A673 (cell line): ENCODE measurements at regions not wholly inside any gene's neighbourhood (a gene's known extent, or its start where the extent isn't known, plus 50 kb on each side); places are given as distances from the start of the nearest gene placed in this dataset.
A peak's percentile ranks its signal among the peaks of the same experiment; 100 is the strongest.

Experiments used
- BruUV-seq: library from RNA; stranded (reverse); fragments of 400-500 nt; replicated peaks from 2 replicates; lab custom pipeline; 2021; lab: Mats Ljungman, UMichigan
- CTCF ChIA-PET: fragments of 300-600 bp; sonication (Branson Sonifier 250); formaldehyde crosslinking; loops from one replicate; lab custom pipeline; 2022; ENCODE audit warnings: antibody characterized with exemption; lab: Charles Lee
- POLR2A ChIA-PET: fragments of 300-600 bp; sonication (Branson Sonifier 250); formaldehyde crosslinking; loops from one replicate; lab custom pipeline; 2022; ENCODE audit warnings: antibody characterized with exemption; ENCODE audit not compliant: low non-redundant PET; lab: Charles Lee
- DNase-seq: peaks from one replicate; pipeline ENCODE4 v3.0.0-alpha.2; 2015; ENCODE audit warnings: low spot score
- H3K27ac ChIP-seq: fragments of 200-600 bp; sonication (generic); 2 replicates; pipeline ENCODE4 v1.5.1; 2016; ENCODE audit warnings: mixed run types, low read depth, mild to moderate bottlenecking, mixed read lengths, antibody characterized with exemption, low read length; ENCODE audit not compliant: poor library complexity, severe bottlenecking
- H3K27me3 ChIP-seq: fragments of 200-600 bp; sonication (generic); replicated peaks from 2 replicates; pipeline ENCODE4 v1.6.1; 2017; ENCODE audit warnings: mixed run types, low read depth, mild to moderate bottlenecking, mixed read lengths, antibody characterized with exemption, low read length; ENCODE audit not compliant: insufficient read depth, poor library complexity
- H3K36me3 ChIP-seq: fragments of 200-600 bp; sonication (generic); 2 replicates; pipeline ENCODE4 v1.6.1; 2016; ENCODE audit warnings: mixed run types, mild to moderate bottlenecking, mixed read lengths, antibody characterized with exemption, low read length; ENCODE audit not compliant: insufficient read depth, poor library complexity, severe bottlenecking
- H3K4me1 ChIP-seq: fragments of 200-600 bp; sonication (generic); 2 replicates; pipeline ENCODE4 v1.6.1; 2017; ENCODE audit warnings: mixed run types, mild to moderate bottlenecking, mixed read lengths, antibody characterized with exemption, low read length; ENCODE audit not compliant: insufficient read depth, poor library complexity, severe bottlenecking
- H3K4me3 ChIP-seq: fragments of 200-600 bp; sonication (generic); 2 replicates; pipeline ENCODE4 v1.5.1; 2016; ENCODE audit warnings: low read depth, mixed run types, mild to moderate bottlenecking, mixed read lengths, low read length; ENCODE audit not compliant: poor library complexity, severe bottlenecking
- H3K9me3 ChIP-seq: fragments of 200-600 bp; sonication (generic); 2 replicates; pipeline ENCODE4 v1.6.1; 2016; ENCODE audit warnings: mixed run types, low read depth, mild to moderate bottlenecking, mixed read lengths, antibody characterized with exemption, low read length; ENCODE audit not compliant: poor library complexity, severe bottlenecking
- EZH2 ChIP-seq: fragments of 200-600 bp; sonication (generic); IDR thresholded peaks from 2 replicates; pipeline ENCODE4 v1.6.1; 2017; ENCODE audit warnings: borderline replicate concordance, low read depth, mild to moderate bottlenecking, mixed read lengths, antibody characterized with exemption, low read length; ENCODE audit not compliant: poor library complexity, severe bottlenecking
- intact Hi-C: fragments of 100-400 bp; cut with micrococcal nuclease; formaldehyde crosslinking; loops from one replicate; pipeline ENCODE4 v1.10.0; 2022; ENCODE audit not compliant: unreplicated experiment
- TF ChIP-seq, protein P1 (sequence below): fragments of 300-800, 200-600 bp; sonication (generic); conservative IDR thresholded peaks from 2 replicates; pipeline ENCODE4 v1.5.1; 2017; ENCODE audit warnings: low read depth, mild to moderate bottlenecking, antibody characterized with exemption, low read length, moderate library complexity, mixed read lengths

DNA sequence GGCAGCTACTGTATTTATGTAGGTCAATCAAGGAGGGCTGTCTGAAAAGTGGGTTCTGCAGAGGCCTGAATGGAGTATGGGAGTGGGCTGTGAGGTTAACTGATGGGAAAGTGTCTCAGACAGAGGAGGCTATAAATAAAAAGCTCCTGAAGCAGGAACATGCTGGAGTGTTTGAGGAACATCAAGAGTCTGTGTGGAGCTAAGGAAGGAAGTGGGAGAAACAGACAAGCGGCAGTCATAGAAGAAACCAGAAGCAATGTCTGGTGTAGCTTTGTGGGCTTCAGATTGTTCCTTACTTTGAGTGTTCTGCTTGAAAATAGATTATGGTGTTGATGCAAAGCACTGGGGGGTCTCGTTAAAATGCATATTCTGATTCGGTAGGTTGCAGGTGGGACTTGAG is 101.5 kb upstream of the OGFRL1 start:
- ChIA-PET CTCF (no interaction called here), POLR2A (no interaction called here)
- TF ChIP-seq EZH2: no peak
- no peaks in the 10 kb centered on the region for H3K9me3 ChIP-seq
- intact Hi-C loops: no loop called here
- DNase-seq: no peak
- H3K27ac ChIP-seq: no peak overlapping the region
- H3K4me1 ChIP-seq: no peaks in the 10 kb centered on the region
- no TSS peak for BruUV-seq
- no peaks in the 10 kb centered on the region for H3K36me3 ChIP-seq
- H3K4me3 ChIP-seq: no peak overlapping the region
- H3K27me3 ChIP-seq: no peaks in the 10 kb centered on the region

DNA sequence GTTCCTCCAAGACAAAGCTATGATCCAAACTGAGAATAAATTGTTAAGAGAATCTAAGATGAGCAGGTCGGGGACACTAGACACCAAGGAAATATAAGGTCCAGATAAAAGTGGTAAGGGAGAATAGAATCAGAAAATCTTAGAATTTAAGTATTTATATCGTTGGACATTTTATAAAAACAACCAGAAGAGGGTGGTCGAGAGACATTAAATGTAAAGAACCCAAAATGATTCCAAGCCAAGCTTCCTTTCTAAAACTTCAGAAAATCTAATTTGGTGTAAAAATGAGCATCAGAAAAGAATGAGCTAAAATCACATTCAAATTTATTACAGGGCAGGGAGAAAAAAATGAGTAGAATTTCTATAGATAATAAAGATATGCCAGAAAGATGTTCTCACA is 97.8 kb upstream of the OGFRL1 start:
- ChIA-PET POLR2A (no interaction called here), CTCF (interaction anchor here (0.6 kb wide), 1 partner anchor 970 kb away, joined by 3 read pairs; no protein-coding TSS in a partner anchor)
- H3K27me3 ChIP-seq: no peaks in the 10 kb centered on the region
- BruUV-seq: no TSS peak
- no peaks in the 10 kb centered on the region for H3K4me1 ChIP-seq
- TF ChIP-seq, protein P1, sequence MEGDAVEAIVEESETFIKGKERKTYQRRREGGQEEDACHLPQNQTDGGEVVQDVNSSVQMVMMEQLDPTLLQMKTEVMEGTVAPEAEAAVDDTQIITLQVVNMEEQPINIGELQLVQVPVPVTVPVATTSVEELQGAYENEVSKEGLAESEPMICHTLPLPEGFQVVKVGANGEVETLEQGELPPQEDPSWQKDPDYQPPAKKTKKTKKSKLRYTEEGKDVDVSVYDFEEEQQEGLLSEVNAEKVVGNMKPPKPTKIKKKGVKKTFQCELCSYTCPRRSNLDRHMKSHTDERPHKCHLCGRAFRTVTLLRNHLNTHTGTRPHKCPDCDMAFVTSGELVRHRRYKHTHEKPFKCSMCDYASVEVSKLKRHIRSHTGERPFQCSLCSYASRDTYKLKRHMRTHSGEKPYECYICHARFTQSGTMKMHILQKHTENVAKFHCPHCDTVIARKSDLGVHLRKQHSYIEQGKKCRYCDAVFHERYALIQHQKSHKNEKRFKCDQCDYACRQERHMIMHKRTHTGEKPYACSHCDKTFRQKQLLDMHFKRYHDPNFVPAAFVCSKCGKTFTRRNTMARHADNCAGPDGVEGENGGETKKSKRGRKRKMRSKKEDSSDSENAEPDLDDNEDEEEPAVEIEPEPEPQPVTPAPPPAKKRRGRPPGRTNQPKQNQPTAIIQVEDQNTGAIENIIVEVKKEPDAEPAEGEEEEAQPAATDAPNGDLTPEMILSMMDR: peak; percentile 61
- no peak for TF ChIP-seq EZH2
- no peaks in the 10 kb centered on the region for H3K36me3 ChIP-seq
- H3K27ac ChIP-seq: no peak overlapping the region
- H3K9me3 ChIP-seq: no peaks in the 10 kb centered on the region
- intact Hi-C loops: loop anchor here (1.0 to 10.0 kb wide), 3 partner anchors 158 to 894 kb away; no protein-coding TSS in a partner anchor
- no peak overlapping the region for H3K4me3 ChIP-seq
- DNase-seq: peak; percentile 64

DNA sequence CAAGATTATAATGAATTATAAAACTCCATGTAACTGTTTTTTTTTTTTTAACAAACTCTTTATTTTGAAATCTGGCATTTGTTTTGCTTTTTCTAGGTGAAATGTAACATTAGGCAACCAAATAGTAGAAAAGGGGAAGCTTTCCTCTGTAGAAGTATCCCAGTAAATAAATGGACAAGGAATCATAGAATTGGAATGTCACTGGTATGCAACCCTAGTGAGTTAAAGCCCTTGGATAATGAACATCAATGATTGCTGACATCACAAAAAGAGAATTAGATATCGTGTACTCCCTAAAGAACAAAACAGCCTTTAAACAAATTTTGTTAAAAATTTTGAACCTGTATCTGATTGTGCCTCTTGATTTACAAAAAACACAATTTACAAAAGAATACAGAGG is 93.9 kb upstream of the OGFRL1 start:
- ChIA-PET POLR2A (no interaction called here), CTCF (no interaction called here)
- no peaks in the 10 kb centered on the region for H3K27me3 ChIP-seq
- H3K27ac ChIP-seq: no peak overlapping the region
- H3K4me1 ChIP-seq: peaks cover 9% of the 10 kb centered on the region
- intact Hi-C loops: loop anchor here (5.0 to 10.0 kb wide), 2 partner anchors 318 to 890 kb away; no protein-coding TSS in a partner anchor
- no peaks in the 10 kb centered on the region for H3K36me3 ChIP-seq
- H3K4me3 ChIP-seq: no peak overlapping the region
- no TSS peak for BruUV-seq
- no peak for TF ChIP-seq EZH2
- TF ChIP-seq, protein P1: no peak
- no peaks in the 10 kb centered on the region for H3K9me3 ChIP-seq
- DNase-seq: peak; percentile 17

DNA sequence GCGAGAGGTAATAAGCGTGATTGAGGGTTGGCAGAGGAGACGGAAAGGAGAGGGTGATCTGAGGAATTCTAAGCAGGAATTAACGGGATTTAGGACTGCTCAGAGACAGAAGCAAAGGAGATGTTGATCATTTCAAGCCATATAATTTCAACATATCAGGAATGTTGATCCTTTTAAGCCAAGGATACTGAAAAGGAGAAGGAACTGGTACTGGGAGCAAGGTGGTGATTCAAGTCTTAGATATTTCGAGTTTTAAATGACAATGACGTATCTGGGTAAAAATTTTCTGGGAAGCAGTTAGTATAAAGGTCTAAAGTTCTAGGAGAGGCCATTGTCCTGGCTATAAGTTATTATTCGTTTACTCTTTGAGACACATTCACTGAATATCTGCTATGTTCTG is 91.3 kb upstream of the OGFRL1 start:
- Histone ChIP-seq H3K36me3 (no peaks in the 10 kb centered on the region), H3K27ac (no peak overlapping the region), H3K9me3 (no peaks in the 10 kb centered on the region), H3K4me1 (peaks cover 9% of the 10 kb centered on the region), H3K4me3 (no peak overlapping the region), H3K27me3 (no peaks in the 10 kb centered on the region)
- POLR2A ChIA-PET: no interaction called here
- CTCF ChIA-PET: no interaction called here
- no peak for TF ChIP-seq EZH2
- TF ChIP-seq, protein P1: no peak
- intact Hi-C loops: loop anchor here (10.0 kb wide), 1 partner anchor 888 kb away; no protein-coding TSS in a partner anchor
- no TSS peak for BruUV-seq
- no peak for DNase-seq
